ENCODE measurements at regions not wholly inside any gene's neighbourhood (a gene's known extent, or its start where the extent isn't known, plus 50 kb on each side); places are given as distances from the start of the nearest gene placed in this dataset.

DNA sequence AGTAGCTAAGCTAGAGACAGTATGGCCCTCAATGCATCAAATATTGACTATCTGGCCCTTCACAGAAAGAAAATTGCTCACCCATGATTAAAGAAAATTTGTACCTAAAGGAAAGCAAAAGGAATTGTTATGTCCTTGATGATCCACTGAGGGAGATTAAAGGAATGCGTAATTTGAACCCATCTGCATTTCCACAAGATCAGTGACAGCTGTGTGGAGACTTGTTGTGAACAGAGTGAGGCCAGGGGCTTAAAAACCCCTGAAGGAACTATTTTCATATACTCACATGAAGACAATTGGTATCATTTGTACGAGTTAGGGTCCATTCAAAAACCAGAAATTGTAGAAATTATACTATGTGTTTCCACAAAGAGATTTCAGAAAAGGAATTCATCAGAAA lies 1908.1 kb upstream of the SEL1L start (continued):
- TF ChIP-seq RCOR1 (IDR thresholded peaks at IDR 0.05; ENCODE audit: low read depth, low read length) (no peak), RFX5 (IDR thresholded peaks at IDR 0.05) (no peak), RAD21 (conservative IDR thresholded peaks at IDR 0.05 in 1 of 2, IDR thresholded peaks at IDR 0.05 in 1 of 2) (no peak), MYC (IDR thresholded peaks at IDR 0.05; ENCODE audit: borderline replicate concordance, low read length) (no peak)

DNA sequence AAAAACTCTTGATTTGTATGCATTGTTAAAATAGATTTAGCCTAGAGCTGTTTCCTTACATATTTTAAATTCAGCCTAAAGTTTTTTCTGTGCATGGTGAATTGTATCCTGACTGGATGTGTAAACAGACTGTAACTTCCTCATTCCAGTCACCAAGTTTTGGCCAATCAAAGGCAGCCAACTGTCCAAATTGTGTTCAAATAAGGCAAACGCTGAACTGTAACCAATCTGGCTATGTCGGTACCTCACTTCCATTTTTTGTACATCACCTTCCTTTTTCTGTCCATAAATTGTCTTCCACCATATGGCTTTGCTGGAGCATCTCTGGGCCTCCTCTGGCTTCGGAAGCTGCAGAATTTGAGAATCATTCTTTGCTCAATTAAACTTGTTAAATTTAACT lies 1921.9 kb upstream of the SEL1L start:
- no peak for DNase-seq (ENCODE audit: low read depth in 1 of 2, low spot score in 1 of 2)
- TF ChIP-seq HOXA7 (CRISPR knock-in tag; IDR thresholded peaks at IDR 0.05) (no peak), FOSB (CRISPR knock-in tag; IDR thresholded peaks at IDR 0.05) (no peak), NFE2L2 (conservative IDR thresholded peaks at IDR 0.05; ENCODE audit: low read length) (no peak), JUN (IDR thresholded peaks at IDR 0.05) (no peak), RFX5 (IDR thresholded peaks at IDR 0.05) (no peak), EHMT2 (IDR thresholded peaks at IDR 0.05; ENCODE audit: low read depth) (no peak), JUNB (IDR thresholded peaks at IDR 0.05) (no peak), ZFP36 (IDR thresholded peaks at IDR 0.05; ENCODE audit: borderline replicate concordance, partially characterized antibody) (no peak), RARB (CRISPR knock-in tag; IDR thresholded peaks at IDR 0.05) (no peak)
- TF ChIP-seq, protein P1, sequence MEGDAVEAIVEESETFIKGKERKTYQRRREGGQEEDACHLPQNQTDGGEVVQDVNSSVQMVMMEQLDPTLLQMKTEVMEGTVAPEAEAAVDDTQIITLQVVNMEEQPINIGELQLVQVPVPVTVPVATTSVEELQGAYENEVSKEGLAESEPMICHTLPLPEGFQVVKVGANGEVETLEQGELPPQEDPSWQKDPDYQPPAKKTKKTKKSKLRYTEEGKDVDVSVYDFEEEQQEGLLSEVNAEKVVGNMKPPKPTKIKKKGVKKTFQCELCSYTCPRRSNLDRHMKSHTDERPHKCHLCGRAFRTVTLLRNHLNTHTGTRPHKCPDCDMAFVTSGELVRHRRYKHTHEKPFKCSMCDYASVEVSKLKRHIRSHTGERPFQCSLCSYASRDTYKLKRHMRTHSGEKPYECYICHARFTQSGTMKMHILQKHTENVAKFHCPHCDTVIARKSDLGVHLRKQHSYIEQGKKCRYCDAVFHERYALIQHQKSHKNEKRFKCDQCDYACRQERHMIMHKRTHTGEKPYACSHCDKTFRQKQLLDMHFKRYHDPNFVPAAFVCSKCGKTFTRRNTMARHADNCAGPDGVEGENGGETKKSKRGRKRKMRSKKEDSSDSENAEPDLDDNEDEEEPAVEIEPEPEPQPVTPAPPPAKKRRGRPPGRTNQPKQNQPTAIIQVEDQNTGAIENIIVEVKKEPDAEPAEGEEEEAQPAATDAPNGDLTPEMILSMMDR (IDR thresholded peaks at IDR 0.05), result no peak
- TF ChIP-seq, protein P2, sequence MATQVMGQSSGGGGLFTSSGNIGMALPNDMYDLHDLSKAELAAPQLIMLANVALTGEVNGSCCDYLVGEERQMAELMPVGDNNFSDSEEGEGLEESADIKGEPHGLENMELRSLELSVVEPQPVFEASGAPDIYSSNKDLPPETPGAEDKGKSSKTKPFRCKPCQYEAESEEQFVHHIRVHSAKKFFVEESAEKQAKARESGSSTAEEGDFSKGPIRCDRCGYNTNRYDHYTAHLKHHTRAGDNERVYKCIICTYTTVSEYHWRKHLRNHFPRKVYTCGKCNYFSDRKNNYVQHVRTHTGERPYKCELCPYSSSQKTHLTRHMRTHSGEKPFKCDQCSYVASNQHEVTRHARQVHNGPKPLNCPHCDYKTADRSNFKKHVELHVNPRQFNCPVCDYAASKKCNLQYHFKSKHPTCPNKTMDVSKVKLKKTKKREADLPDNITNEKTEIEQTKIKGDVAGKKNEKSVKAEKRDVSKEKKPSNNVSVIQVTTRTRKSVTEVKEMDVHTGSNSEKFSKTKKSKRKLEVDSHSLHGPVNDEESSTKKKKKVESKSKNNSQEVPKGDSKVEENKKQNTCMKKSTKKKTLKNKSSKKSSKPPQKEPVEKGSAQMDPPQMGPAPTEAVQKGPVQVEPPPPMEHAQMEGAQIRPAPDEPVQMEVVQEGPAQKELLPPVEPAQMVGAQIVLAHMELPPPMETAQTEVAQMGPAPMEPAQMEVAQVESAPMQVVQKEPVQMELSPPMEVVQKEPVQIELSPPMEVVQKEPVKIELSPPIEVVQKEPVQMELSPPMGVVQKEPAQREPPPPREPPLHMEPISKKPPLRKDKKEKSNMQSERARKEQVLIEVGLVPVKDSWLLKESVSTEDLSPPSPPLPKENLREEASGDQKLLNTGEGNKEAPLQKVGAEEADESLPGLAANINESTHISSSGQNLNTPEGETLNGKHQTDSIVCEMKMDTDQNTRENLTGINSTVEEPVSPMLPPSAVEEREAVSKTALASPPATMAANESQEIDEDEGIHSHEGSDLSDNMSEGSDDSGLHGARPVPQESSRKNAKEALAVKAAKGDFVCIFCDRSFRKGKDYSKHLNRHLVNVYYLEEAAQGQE (IDR thresholded peaks at IDR 0.05), result no peak
- TF ChIP-seq, protein P3, sequence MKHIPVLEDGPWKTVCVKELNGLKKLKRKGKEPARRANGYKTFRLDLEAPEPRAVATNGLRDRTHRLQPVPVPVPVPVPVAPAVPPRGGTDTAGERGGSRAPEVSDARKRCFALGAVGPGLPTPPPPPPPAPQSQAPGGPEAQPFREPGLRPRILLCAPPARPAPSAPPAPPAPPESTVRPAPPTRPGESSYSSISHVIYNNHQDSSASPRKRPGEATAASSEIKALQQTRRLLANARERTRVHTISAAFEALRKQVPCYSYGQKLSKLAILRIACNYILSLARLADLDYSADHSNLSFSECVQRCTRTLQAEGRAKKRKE (CRISPR knock-in tag; IDR thresholded peaks at IDR 0.05; ENCODE audit: low read depth), result no peak
- Histone ChIP-seq H3K4me3 (no peak overlapping the region), H3K27ac (no peak overlapping the region), H3K4me2 (no peak overlapping the region), H3K4me1 (no peaks in the 10 kb centered on the region), H3K9me3 (peaks cover 10% of the 10 kb centered on the region; the same call in 2 of the 3 replicates)
- no peak for FAIRE-seq
- WGBS (ENCODE audit: missing lambda C conversion rate), result 14% methylated on average over 3 of the region's 3 CpGs
- POLR2A ChIA-PET, result no interaction called here
- CTCF ChIA-PET, result interaction anchor here (1.1 kb wide), 1 partner anchor 10 kb away, joined by 3 read pairs; no protein-coding TSS in a partner anchor
- ATAC-seq, result no peak

- ATAC-seq (no peak), FAIRE-seq (no peak), DNase-seq (ENCODE audit: low read depth in 1 of 2, low spot score in 1 of 2) (no peak)
- WGBS (ENCODE audit: missing lambda C conversion rate), result 22% methylated on average over 4 of the region's 4 CpGs
- Histone ChIP-seq H3K4me1 (no peaks in the 10 kb centered on the region), H3K27ac (no peak overlapping the region), H3K9me3 (peaks cover 5% of the 10 kb centered on the region; the same call in 1 of the 3 replicates), H3K4me2 (no peak overlapping the region), H3K4me3 (no peak overlapping the region)
- TF ChIP-seq, protein P2 (IDR thresholded peaks at IDR 0.05), result no peak
- TF ChIP-seq POLR2A (IDR thresholded peaks at IDR 0.05; ENCODE audit: low read length), result no peak
- TF ChIP-seq ZFP36 (IDR thresholded peaks at IDR 0.05; ENCODE audit: borderline replicate concordance, partially characterized antibody), result no peak
- TF ChIP-seq ZC3H11A (IDR thresholded peaks at IDR 0.05), result no peak
- ChIA-PET POLR2A (no interaction called here), CTCF (no interaction called here)
Measured at GRCh38 chr14:83461521-83461920, 1927.9 kb upstream of the SEL1L start.
